IMR-90 (cell line): ENCODE measurements at regions not wholly inside any gene's neighbourhood (a gene's known extent, or its start where the extent isn't known, plus 50 kb on each side); places are given as distances from the start of the nearest gene placed in this dataset.

Source experiments
- ATAC-seq: fragments of 200-7000 bp; cut with Tn5 transposase; 2 replicates; pipeline ENCODE4 v1.9.1; 2020; ENCODE audit warnings: low read depth, mild to moderate bottlenecking, moderate library complexity
- BruUV-seq: library from RNA; stranded (reverse); fragments of 400-500 nt; replicated peaks from 2 replicates; lab custom pipeline; 2021; lab: Mats Ljungman, UMichigan
- CTCF ChIA-PET: fragments of 300-600 bp; formaldehyde crosslinking; extraction: SDS; loops from one replicate; lab custom pipeline; 2021; ENCODE audit warnings: antibody characterized with exemption; lab: Yijun Ruan, JAX
- POLR2A ChIA-PET: fragments of 300-600 bp; sonication (Branson Sonifier 250); formaldehyde crosslinking; loops from one replicate; lab custom pipeline; 2022; ENCODE audit warnings: antibody characterized with exemption; ENCODE audit not compliant: unreplicated experiment; lab: Charles Lee
- DNase-seq: peaks from one replicate; pipeline ENCODE4 v3.0.0; 2013
- H2AFZ ChIP-seq: replicated peaks from 2 replicates; pipeline ENCODE3; 2013; ENCODE audit warnings: low read length, mild to moderate bottlenecking; ENCODE audit not compliant: poor library complexity
- H2AK5ac ChIP-seq: 2 replicates; pipeline ENCODE4 v1.6.1; 2013; ENCODE audit warnings: low read depth, low read length, inconsistent platforms
- H2AK9ac ChIP-seq: replicated peaks from 2 replicates; pipeline ENCODE3; 2013; ENCODE audit warnings: mild to moderate bottlenecking, low read depth, low read length, moderate library complexity; ENCODE audit not compliant: poor library complexity
- H2BK120ac ChIP-seq: 2 replicates; pipeline ENCODE4 v1.6.1; 2013; ENCODE audit warnings: low read depth, low read length, inconsistent platforms
- H2BK15ac ChIP-seq: 3 replicates; pipeline ENCODE4 v1.6.1; 2013; ENCODE audit warnings: low read depth, low read length, inconsistent platforms
- H2BK20ac ChIP-seq: 2 replicates; pipeline ENCODE4 v1.6.1; 2013; ENCODE audit warnings: low read depth, mild to moderate bottlenecking, inconsistent platforms, low read length, moderate library complexity
- H2BK5ac ChIP-seq: 2 replicates; pipeline ENCODE4 v1.6.1; 2013; ENCODE audit warnings: mild to moderate bottlenecking, low read depth, low read length, inconsistent platforms; ENCODE audit not compliant: poor library complexity, severe bottlenecking
- H3K14ac ChIP-seq: replicated peaks from 2 replicates; pipeline ENCODE4 v1.6.1; 2013; ENCODE audit warnings: low read depth, low read length, inconsistent platforms
- H3K18ac ChIP-seq: 2 replicates; pipeline ENCODE4 v1.6.1; 2013; ENCODE audit warnings: low read depth, low read length, control low read depth
- H3K23ac ChIP-seq: 2 replicates; pipeline ENCODE4 v1.6.1; 2013; ENCODE audit warnings: low read depth, low read length, inconsistent platforms
- H3K27ac ChIP-seq: 2 replicates; pipeline ENCODE4 v1.5.1; 2013; ENCODE audit warnings: mild to moderate bottlenecking, control low read depth, low read length; ENCODE audit not compliant: insufficient read depth
- H3K27me3 ChIP-seq: 2 replicates; pipeline ENCODE4 v1.6.1; 2013; ENCODE audit warnings: low read length; ENCODE audit not compliant: control insufficient read depth, insufficient read depth
- H3K36me3 ChIP-seq: 2 replicates; pipeline ENCODE4 v1.6.1; 2013; ENCODE audit warnings: low read length, mixed read lengths; ENCODE audit not compliant: control insufficient read depth, insufficient read depth
- H3K4ac ChIP-seq: 2 replicates; pipeline ENCODE4 v1.6.1; 2013; ENCODE audit warnings: low read depth, low read length, inconsistent platforms
- H3K4me1 ChIP-seq: 2 replicates; pipeline ENCODE4 v1.6.1; 2013; ENCODE audit warnings: low read length, mixed read lengths; ENCODE audit not compliant: control insufficient read depth, insufficient read depth
- H3K4me2 ChIP-seq: 2 replicates; pipeline ENCODE4 v1.6.1; 2013; ENCODE audit warnings: low read depth, mild to moderate bottlenecking, control low read depth, low read length, moderate library complexity
- H3K4me3 ChIP-seq: 2 replicates; pipeline ENCODE4 v1.5.1; 2013; ENCODE audit warnings: low read depth, mild to moderate bottlenecking, control low read depth, low read length, moderate library complexity; ENCODE audit not compliant: insufficient read depth
- H3K56ac ChIP-seq: 2 replicates; pipeline ENCODE4 v1.6.1; 2013; ENCODE audit warnings: low read length, inconsistent platforms; ENCODE audit not compliant: insufficient read depth; ENCODE audit errors: extremely low read depth
- H3K79me1 ChIP-seq, 2 experiments: 2 replicates each; pipeline ENCODE4 v1.6.1; 2013; ENCODE audit warnings: low read length in 2 of 2, inconsistent platforms in 1 of 2, low read depth in 1 of 2
- H3K9ac ChIP-seq: 2 replicates; pipeline ENCODE4 v1.6.1; 2013; ENCODE audit warnings: low read depth, low read length, control low read depth
- H3K9me1 ChIP-seq: 2 replicates; pipeline ENCODE4 v1.6.1; 2013; ENCODE audit warnings: low read length, inconsistent platforms; ENCODE audit not compliant: insufficient read depth
- H3K9me3 ChIP-seq: 2 replicates; pipeline ENCODE4 v1.6.1; 2013; ENCODE audit warnings: low read length; ENCODE audit not compliant: control insufficient read depth, insufficient read depth
- H4K20me1 ChIP-seq: 2 replicates; pipeline ENCODE4 v1.6.1; 2013; ENCODE audit warnings: low read length, inconsistent platforms; ENCODE audit not compliant: insufficient read depth
- H4K5ac ChIP-seq: 2 replicates; pipeline ENCODE4 v1.6.1; 2013; ENCODE audit warnings: mild to moderate bottlenecking, low read depth, low read length, control low read depth
- H4K8ac ChIP-seq, 2 experiments: 2 replicates each; pipeline ENCODE4 v1.6.1; 2013; ENCODE audit warnings: low read depth in 2 of 2, low read length in 2 of 2, control low read depth in 1 of 2, inconsistent platforms in 1 of 2
- H4K91ac ChIP-seq: 2 replicates; pipeline ENCODE4 v1.6.1; 2013; ENCODE audit warnings: low read depth, low read length, inconsistent platforms; ENCODE audit not compliant: insufficient read depth
- BHLHE40 ChIP-seq: fragments of 150-350 bp; IDR thresholded peaks from 2 replicates; pipeline ENCODE4 v1.6.1; 2016; ENCODE audit warnings: mild to moderate bottlenecking, low read depth, low read length
- CEBPB ChIP-seq: IDR thresholded peaks from 2 replicates; pipeline ENCODE4 v1.6.1; 2012; ENCODE audit warnings: low read depth, low read length, improper control_type of control experiment
- CHD1 ChIP-seq: IDR thresholded peaks from 2 replicates; pipeline ENCODE4 v1.6.1; 2012; ENCODE audit warnings: low read depth, low read length, improper control_type of control experiment
- CTCF ChIP-seq: conservative IDR thresholded peaks from 2 replicates; pipeline ENCODE4 v1.5.1; 2012; ENCODE audit warnings: mild to moderate bottlenecking, low read depth, low read length, improper control_type of control experiment
- ELK1 ChIP-seq: fragments of 150-350 bp; IDR thresholded peaks from 2 replicates; pipeline ENCODE4 v1.6.1; 2016; ENCODE audit warnings: low read depth, mild to moderate bottlenecking, low read length, moderate library complexity, borderline replicate concordance
- FOS ChIP-seq: fragments of 150-350 bp; IDR thresholded peaks from 2 replicates; pipeline ENCODE4 v1.6.1; 2016; ENCODE audit warnings: low read depth, low read length
- MAFK ChIP-seq: IDR thresholded peaks from 2 replicates; pipeline ENCODE4 v1.6.1; 2012; ENCODE audit warnings: low read depth, low read length, improper control_type of control experiment
- MXI1 ChIP-seq: IDR thresholded peaks from 2 replicates; pipeline ENCODE4 v1.6.1; 2012; ENCODE audit warnings: low read depth, mild to moderate bottlenecking, low read length, moderate library complexity, borderline replicate concordance
- NFE2L2 ChIP-seq: fragments of 150-350 bp; IDR thresholded peaks from 2 replicates; pipeline ENCODE4 v1.6.1; 2016; ENCODE audit warnings: low read depth, mild to moderate bottlenecking, low read length
- POLR2A ChIP-seq: IDR thresholded peaks from 2 replicates; pipeline ENCODE4 v1.6.1; 2012; ENCODE audit warnings: mild to moderate bottlenecking, low read depth, low read length
- RAD21 ChIP-seq: IDR thresholded peaks from 2 replicates; pipeline ENCODE4 v1.6.1; 2012; ENCODE audit warnings: low read length, improper control_type of control experiment
- RFX5 ChIP-seq: IDR thresholded peaks from 2 replicates; pipeline ENCODE4 v1.8.0; 2012; ENCODE audit warnings: low read depth, mild to moderate bottlenecking, low read length, moderate library complexity
- SMC3 ChIP-seq: fragments of 150-350 bp; IDR thresholded peaks from 2 replicates; pipeline ENCODE4 v1.6.1; 2016; ENCODE audit warnings: low read depth, mild to moderate bottlenecking, antibody characterized with exemption, low read length, moderate library complexity
- USF2 ChIP-seq: fragments of 150-350 bp; IDR thresholded peaks from 2 replicates; pipeline ENCODE4 v1.6.1; 2017; ENCODE audit warnings: mild to moderate bottlenecking, antibody characterized with exemption, low read length, low read depth
- WGBS, 2 experiments: methylation state at CpG; one replicate each; pipeline versions ENCODE4 v1.1.5 to v1.1.7; 2013; ENCODE audit warnings: missing lambda C conversion rate in 2 of 2; ENCODE audit not compliant: insufficient read length in 1 of 2; ENCODE audit errors: extremely low coverage in 2 of 2; 5-methylcytosine and 5-hydroxymethylcytosine counted together
- dilution Hi-C: fragments of 300-500 bp; cut with HindIII; formaldehyde crosslinking; loops from one replicate; pipeline ENCODE4 v1.14.3; 2018; ENCODE audit warnings: low sequenced_read_pairs; ENCODE audit not compliant: unreplicated experiment
- in situ Hi-C: fragments of 300-500 bp; cut with MboI; formaldehyde crosslinking; loops from 3 replicates; pipeline ENCODE4 v1.14.3; 2019; ENCODE audit warnings: low sequenced_read_pairs, inconsistent platforms, mixed read lengths
- intact Hi-C: fragments of 100-400 bp; cut with micrococcal nuclease; formaldehyde crosslinking; loops from 2 replicates; pipeline ENCODE4 v1.10.0; 2022

GRCh38 chr2:190802129-190802528, 78.5 kb upstream of the GLS start:
- no peaks in the 10 kb centered on the region for H3K27me3 ChIP-seq
- no peaks in the 10 kb centered on the region for H3K4me1 ChIP-seq
- no peak overlapping the region for H4K91ac ChIP-seq
- no peaks in the 10 kb centered on the region for H4K20me1 ChIP-seq
- no TSS peak for BruUV-seq
- ATAC-seq (no peak), DNase-seq (no peak)
- intact Hi-C loops: loop anchor here (10.0 kb wide), 1 partner anchor 447 kb away; no protein-coding TSS in a partner anchor
- no peaks in the 10 kb centered on the region for H3K9me3 ChIP-seq
- no CpG with 5 or more reads among the region's 3 CpGs for WGBS, 2 experiments
- no peak overlapping the region for H4K8ac ChIP-seq
- no peaks in the 10 kb centered on the region for H3K79me1 ChIP-seq
- TF ChIP-seq CTCF (no peak), FOS (no peak), CEBPB (no peak), RFX5 (no peak), NFE2L2 (no peak), MAFK (no peak), RAD21 (no peak), USF2 (no peak), BHLHE40 (no peak), SMC3 (no peak), POLR2A (no peak), ELK1 (no peak), CHD1 (no peak), MXI1 (no peak)
- H3K18ac ChIP-seq: no peak overlapping the region
- no peak overlapping the region for H3K4me2 ChIP-seq
- no peak overlapping the region for H3K27ac ChIP-seq
- ChIA-PET CTCF (no interaction called here), POLR2A (no interaction called here)
- no peaks in the 10 kb centered on the region for H3K9me1 ChIP-seq
- H3K4me3 ChIP-seq: no peak overlapping the region
- H2BK15ac ChIP-seq: no peak overlapping the region
- dilution Hi-C loops: no loop called here
- H3K9ac ChIP-seq: no peak overlapping the region
- in situ Hi-C loops: loop anchor here (10.0 kb wide), 1 partner anchor 717 kb away; no protein-coding TSS in a partner anchor
- H3K23ac ChIP-seq: no peak overlapping the region
- no peak overlapping the region for H2BK20ac ChIP-seq
- no peak overlapping the region for H3K4ac ChIP-seq
- no peak overlapping the region for H4K5ac ChIP-seq
- H2BK5ac ChIP-seq: no peak overlapping the region
- no peaks in the 10 kb centered on the region for H3K36me3 ChIP-seq
- H2BK120ac ChIP-seq: no peak overlapping the region
- no peak overlapping the region for H2AK5ac ChIP-seq
- no peak overlapping the region for H2AK9ac ChIP-seq
- no peak overlapping the region for H3K14ac ChIP-seq
- H2AFZ ChIP-seq: no peak overlapping the region
- no peak overlapping the region for H3K56ac ChIP-seq
